Activated naive CD4-positive, alpha-beta T cell treated with anti-CD3 and anti-CD28 coated beads for 36 hours (primary cell): ENCODE measurements at regions not wholly inside any gene's neighbourhood (a gene's known extent, or its start where the extent isn't known, plus 50 kb on each side); places are given as distances from the start of the nearest gene placed in this dataset.
A peak's percentile ranks its signal among the peaks of the same experiment; 100 is the strongest.

Experiments used
- CTCF ChIA-PET: fragments of 350-600 bp; sonication (Branson Sonifier 250); formaldehyde crosslinking; loops from one replicate; lab custom pipeline; 2021; ENCODE audit warnings: antibody characterized with exemption; lab: Charles Lee
- DNase-seq: peaks from one replicate; pipeline ENCODE4 v3.0.0-alpha.2; 2020
- H3K27ac Mint-ChIP-seq: one replicate; pipeline ENCODE4 v1.8.0; 2021; ENCODE audit warnings: mild to moderate bottlenecking, mixed read lengths
- H3K27me3 Mint-ChIP-seq: one replicate; pipeline ENCODE4 v1.8.0; 2021; ENCODE audit warnings: low read depth, mixed read lengths
- H3K36me3 Mint-ChIP-seq: one replicate; pipeline ENCODE4 v1.8.0; 2021; ENCODE audit warnings: low read depth, mixed read lengths
- H3K4me1 Mint-ChIP-seq: one replicate; pipeline ENCODE4 v1.8.0; 2021; ENCODE audit warnings: low read depth, mixed read lengths
- H3K4me3 Mint-ChIP-seq: one replicate; pipeline ENCODE4 v1.8.0; 2021; ENCODE audit warnings: mild to moderate bottlenecking, moderate library complexity, mixed read lengths
- H3K9me3 Mint-ChIP-seq: one replicate; pipeline ENCODE4 v1.8.0; 2021; ENCODE audit warnings: mixed read lengths
- intact Hi-C: fragments of 100-400 bp; cut with micrococcal nuclease; formaldehyde crosslinking; loops from one replicate; pipeline ENCODE4 v1.15.1; 2023

- Mint-ChIP-seq H3K4me3 (no peak overlapping the region), H3K4me1 (no peaks in the 10 kb centered on the region), H3K36me3 (no peaks in the 10 kb centered on the region), H3K27ac (no peak overlapping the region), H3K9me3 (no peaks in the 10 kb centered on the region), H3K27me3 (peaks cover 26% of the 10 kb centered on the region)
- CTCF ChIA-PET = interaction anchor here (1.3 to 2.9 kb wide), 2 partner anchors 10 to 684 kb away, joined by 3 to 9 read pairs; no protein-coding TSS in a partner anchor
- DNase-seq = no peak
- intact Hi-C loops = loop anchor here (2.0 to 5.0 kb wide), 3 partner anchors 99 to 157 kb away; no protein-coding TSS in a partner anchor
These were observed 81.9 kb downstream of the ERMARD start for GRCh38 chr6:169833258-169833794.

- Mint-ChIP-seq H3K27ac (no peak overlapping the region), H3K9me3 (no peaks in the 10 kb centered on the region), H3K4me1 (no peaks in the 10 kb centered on the region), H3K36me3 (no peaks in the 10 kb centered on the region), H3K27me3 (peaks cover 29% of the 10 kb centered on the region), H3K4me3 (no peak overlapping the region)
- intact Hi-C loops = loop anchor here (2.0 to 5.0 kb wide), 3 partner anchors 100 to 158 kb away; no protein-coding TSS in a partner anchor
- no peak for DNase-seq
- CTCF ChIA-PET = interaction anchor here (0.6 to 2.9 kb wide), 36 partner anchors 9 to 698 kb away, joined by 3 to 32 read pairs (median 4); no protein-coding TSS in a partner anchor
These were observed 81.0 kb downstream of the ERMARD start for GRCh38 chr6:169832247-169832948.

GRCh38 chr6:169831450-169832246 is 80.2 kb downstream of the ERMARD start:
- Mint-ChIP-seq H3K4me3 (no peak overlapping the region), H3K36me3 (no peaks in the 10 kb centered on the region), H3K27me3 (peaks cover 35% of the 10 kb centered on the region), H3K9me3 (no peaks in the 10 kb centered on the region), H3K4me1 (no peaks in the 10 kb centered on the region), H3K27ac (no peak overlapping the region)
- CTCF ChIA-PET = interaction anchor here (0.6 to 2.9 kb wide), 40 partner anchors 8 to 699 kb away, joined by 3 to 32 read pairs (median 4); no protein-coding TSS in a partner anchor
- DNase-seq = peak; percentile 82
- intact Hi-C loops = loop anchor here (1.0 to 5.0 kb wide), 7 partner anchors 41 to 699 kb away; no protein-coding TSS in a partner anchor
